IMR-90 (cell line): ENCODE measurements at regions not wholly inside any gene's neighbourhood (a gene's known extent, or its start where the extent isn't known, plus 50 kb on each side); places are given as distances from the start of the nearest gene placed in this dataset.
A peak's percentile ranks its signal among the peaks of the same experiment; 100 is the strongest.

Experiments
- ATAC-seq: fragments of 200-7000 bp; cut with Tn5 transposase; 2 replicates; pipeline ENCODE4 v1.9.1; 2020; ENCODE audit warnings: low read depth, mild to moderate bottlenecking, moderate library complexity
- BruUV-seq: library from RNA; stranded (reverse); fragments of 400-500 nt; replicated peaks from 2 replicates; lab custom pipeline; 2021; lab: Mats Ljungman, UMichigan
- CTCF ChIA-PET: fragments of 300-600 bp; formaldehyde crosslinking; extraction: SDS; loops from one replicate; lab custom pipeline; 2021; ENCODE audit warnings: antibody characterized with exemption; lab: Yijun Ruan, JAX
- POLR2A ChIA-PET: fragments of 300-600 bp; sonication (Branson Sonifier 250); formaldehyde crosslinking; loops from one replicate; lab custom pipeline; 2022; ENCODE audit warnings: antibody characterized with exemption; ENCODE audit not compliant: unreplicated experiment; lab: Charles Lee
- DNase-seq: peaks from one replicate; pipeline ENCODE4 v3.0.0; 2013
- H2AFZ ChIP-seq: replicated peaks from 2 replicates; pipeline ENCODE3; 2013; ENCODE audit warnings: low read length, mild to moderate bottlenecking; ENCODE audit not compliant: poor library complexity
- H2AK5ac ChIP-seq: 2 replicates; pipeline ENCODE4 v1.6.1; 2013; ENCODE audit warnings: low read depth, low read length, inconsistent platforms
- H2AK9ac ChIP-seq: replicated peaks from 2 replicates; pipeline ENCODE3; 2013; ENCODE audit warnings: mild to moderate bottlenecking, low read depth, low read length, moderate library complexity; ENCODE audit not compliant: poor library complexity
- H2BK120ac ChIP-seq: 2 replicates; pipeline ENCODE4 v1.6.1; 2013; ENCODE audit warnings: low read depth, low read length, inconsistent platforms
- H2BK15ac ChIP-seq: 3 replicates; pipeline ENCODE4 v1.6.1; 2013; ENCODE audit warnings: low read depth, low read length, inconsistent platforms
- H2BK20ac ChIP-seq: 2 replicates; pipeline ENCODE4 v1.6.1; 2013; ENCODE audit warnings: low read depth, mild to moderate bottlenecking, inconsistent platforms, low read length, moderate library complexity
- H2BK5ac ChIP-seq: 2 replicates; pipeline ENCODE4 v1.6.1; 2013; ENCODE audit warnings: mild to moderate bottlenecking, low read depth, low read length, inconsistent platforms; ENCODE audit not compliant: poor library complexity, severe bottlenecking
- H3K14ac ChIP-seq: replicated peaks from 2 replicates; pipeline ENCODE4 v1.6.1; 2013; ENCODE audit warnings: low read depth, low read length, inconsistent platforms
- H3K18ac ChIP-seq: 2 replicates; pipeline ENCODE4 v1.6.1; 2013; ENCODE audit warnings: low read depth, low read length, control low read depth
- H3K23ac ChIP-seq: 2 replicates; pipeline ENCODE4 v1.6.1; 2013; ENCODE audit warnings: low read depth, low read length, inconsistent platforms
- H3K27ac ChIP-seq: 2 replicates; pipeline ENCODE4 v1.5.1; 2013; ENCODE audit warnings: mild to moderate bottlenecking, control low read depth, low read length; ENCODE audit not compliant: insufficient read depth
- H3K27me3 ChIP-seq: 2 replicates; pipeline ENCODE4 v1.6.1; 2013; ENCODE audit warnings: low read length; ENCODE audit not compliant: control insufficient read depth, insufficient read depth
- H3K36me3 ChIP-seq: 2 replicates; pipeline ENCODE4 v1.6.1; 2013; ENCODE audit warnings: low read length, mixed read lengths; ENCODE audit not compliant: control insufficient read depth, insufficient read depth
- H3K4ac ChIP-seq: 2 replicates; pipeline ENCODE4 v1.6.1; 2013; ENCODE audit warnings: low read depth, low read length, inconsistent platforms
- H3K4me1 ChIP-seq: 2 replicates; pipeline ENCODE4 v1.6.1; 2013; ENCODE audit warnings: low read length, mixed read lengths; ENCODE audit not compliant: control insufficient read depth, insufficient read depth
- H3K4me2 ChIP-seq: 2 replicates; pipeline ENCODE4 v1.6.1; 2013; ENCODE audit warnings: low read depth, mild to moderate bottlenecking, control low read depth, low read length, moderate library complexity
- H3K4me3 ChIP-seq: 2 replicates; pipeline ENCODE4 v1.5.1; 2013; ENCODE audit warnings: low read depth, mild to moderate bottlenecking, control low read depth, low read length, moderate library complexity; ENCODE audit not compliant: insufficient read depth
- H3K56ac ChIP-seq: 2 replicates; pipeline ENCODE4 v1.6.1; 2013; ENCODE audit warnings: low read length, inconsistent platforms; ENCODE audit not compliant: insufficient read depth; ENCODE audit errors: extremely low read depth
- H3K79me1 ChIP-seq, 2 experiments: 2 replicates each; pipeline ENCODE4 v1.6.1; 2013; ENCODE audit warnings: low read length in 2 of 2, inconsistent platforms in 1 of 2, low read depth in 1 of 2
- H3K9ac ChIP-seq: 2 replicates; pipeline ENCODE4 v1.6.1; 2013; ENCODE audit warnings: low read depth, low read length, control low read depth
- H3K9me1 ChIP-seq: 2 replicates; pipeline ENCODE4 v1.6.1; 2013; ENCODE audit warnings: low read length, inconsistent platforms; ENCODE audit not compliant: insufficient read depth
- H3K9me3 ChIP-seq: 2 replicates; pipeline ENCODE4 v1.6.1; 2013; ENCODE audit warnings: low read length; ENCODE audit not compliant: control insufficient read depth, insufficient read depth
- H4K20me1 ChIP-seq: 2 replicates; pipeline ENCODE4 v1.6.1; 2013; ENCODE audit warnings: low read length, inconsistent platforms; ENCODE audit not compliant: insufficient read depth
- H4K5ac ChIP-seq: 2 replicates; pipeline ENCODE4 v1.6.1; 2013; ENCODE audit warnings: mild to moderate bottlenecking, low read depth, low read length, control low read depth
- H4K8ac ChIP-seq, 2 experiments: 2 replicates each; pipeline ENCODE4 v1.6.1; 2013; ENCODE audit warnings: low read depth in 2 of 2, low read length in 2 of 2, control low read depth in 1 of 2, inconsistent platforms in 1 of 2
- H4K91ac ChIP-seq: 2 replicates; pipeline ENCODE4 v1.6.1; 2013; ENCODE audit warnings: low read depth, low read length, inconsistent platforms; ENCODE audit not compliant: insufficient read depth
- BHLHE40 ChIP-seq: fragments of 150-350 bp; IDR thresholded peaks from 2 replicates; pipeline ENCODE4 v1.6.1; 2016; ENCODE audit warnings: mild to moderate bottlenecking, low read depth, low read length
- CEBPB ChIP-seq: IDR thresholded peaks from 2 replicates; pipeline ENCODE4 v1.6.1; 2012; ENCODE audit warnings: low read depth, low read length, improper control_type of control experiment
- CHD1 ChIP-seq: IDR thresholded peaks from 2 replicates; pipeline ENCODE4 v1.6.1; 2012; ENCODE audit warnings: low read depth, low read length, improper control_type of control experiment
- CTCF ChIP-seq: conservative IDR thresholded peaks from 2 replicates; pipeline ENCODE4 v1.5.1; 2012; ENCODE audit warnings: mild to moderate bottlenecking, low read depth, low read length, improper control_type of control experiment
- FOS ChIP-seq: fragments of 150-350 bp; IDR thresholded peaks from 2 replicates; pipeline ENCODE4 v1.6.1; 2016; ENCODE audit warnings: low read depth, low read length
- MAFK ChIP-seq: IDR thresholded peaks from 2 replicates; pipeline ENCODE4 v1.6.1; 2012; ENCODE audit warnings: low read depth, low read length, improper control_type of control experiment
- NFE2L2 ChIP-seq: fragments of 150-350 bp; IDR thresholded peaks from 2 replicates; pipeline ENCODE4 v1.6.1; 2016; ENCODE audit warnings: low read depth, mild to moderate bottlenecking, low read length
- POLR2A ChIP-seq: IDR thresholded peaks from 2 replicates; pipeline ENCODE4 v1.6.1; 2012; ENCODE audit warnings: mild to moderate bottlenecking, low read depth, low read length
- RAD21 ChIP-seq: IDR thresholded peaks from 2 replicates; pipeline ENCODE4 v1.6.1; 2012; ENCODE audit warnings: low read length, improper control_type of control experiment
- RCOR1 ChIP-seq: IDR thresholded peaks from 2 replicates; pipeline ENCODE4 v1.6.1; 2012; ENCODE audit warnings: mild to moderate bottlenecking, low read length, improper control_type of control experiment; ENCODE audit not compliant: insufficient replicate concordance
- RFX5 ChIP-seq: IDR thresholded peaks from 2 replicates; pipeline ENCODE4 v1.8.0; 2012; ENCODE audit warnings: low read depth, mild to moderate bottlenecking, low read length, moderate library complexity
- SMC3 ChIP-seq: fragments of 150-350 bp; IDR thresholded peaks from 2 replicates; pipeline ENCODE4 v1.6.1; 2016; ENCODE audit warnings: low read depth, mild to moderate bottlenecking, antibody characterized with exemption, low read length, moderate library complexity
- WGBS, 2 experiments: methylation state at CpG; one replicate each; pipeline versions ENCODE4 v1.1.5 to v1.1.7; 2013; ENCODE audit warnings: missing lambda C conversion rate in 2 of 2; ENCODE audit not compliant: insufficient read length in 1 of 2; ENCODE audit errors: extremely low coverage in 2 of 2; 5-methylcytosine and 5-hydroxymethylcytosine counted together
- dilution Hi-C: fragments of 300-500 bp; cut with HindIII; formaldehyde crosslinking; loops from one replicate; pipeline ENCODE4 v1.14.3; 2018; ENCODE audit warnings: low sequenced_read_pairs; ENCODE audit not compliant: unreplicated experiment
- in situ Hi-C: fragments of 300-500 bp; cut with MboI; formaldehyde crosslinking; loops from 3 replicates; pipeline ENCODE4 v1.14.3; 2019; ENCODE audit warnings: low sequenced_read_pairs, inconsistent platforms, mixed read lengths
- intact Hi-C: fragments of 100-400 bp; cut with micrococcal nuclease; formaldehyde crosslinking; loops from 2 replicates; pipeline ENCODE4 v1.10.0; 2022
- TF ChIP-seq, protein P1 (sequence below): fragments of 150-350 bp; IDR thresholded peaks from 2 replicates; pipeline ENCODE4 v1.6.1; 2017; ENCODE audit warnings: mild to moderate bottlenecking, antibody characterized with exemption, low read length, low read depth

- CTCF ChIA-PET = no interaction called here
- ATAC-seq = peak; percentile 87
- Histone ChIP-seq H3K4me3 (no peak overlapping the region), H2BK5ac (peak overlapping the region; percentile 28), H3K79me1 (no peaks in the 10 kb centered on the region), H2AK5ac (no peak overlapping the region), H3K56ac (peak overlapping the region; percentile 13; the same call in 1 of the 2 replicates), H2BK15ac (peak overlapping the region; percentile 94; the same call in 1 of the 3 replicates), H2BK20ac (peak overlapping the region; percentile 91), H3K9me3 (no peaks in the 10 kb centered on the region), H4K20me1 (no peaks in the 10 kb centered on the region), H4K91ac (peak overlapping the region; percentile 21; the same call in 1 of the 2 replicates), H2BK120ac (peak overlapping the region; percentile 83), H3K14ac (0 out of 2 replicates have a peak overlapping the region, but pooled peaks have one; percentile 11), H3K4ac (peak overlapping the region; percentile 54; the same call in 1 of the 2 replicates), H4K8ac (peak overlapping the region; percentile 29 to 69; a peak in 3 of 4 replicates), H3K4me2 (peak overlapping the region; percentile 58), H3K9me1 (no peaks in the 10 kb centered on the region), H3K18ac (peak overlapping the region; percentile 76; the same call in 1 of the 2 replicates), H3K36me3 (no peaks in the 10 kb centered on the region), H2AK9ac (no peak overlapping the region), H2AFZ (peak overlapping the region; percentile 77), H3K23ac (no peak overlapping the region), H3K9ac (no peak overlapping the region), H3K27me3 (no peaks in the 10 kb centered on the region), H3K4me1 (peaks cover 6% of the 10 kb centered on the region; the same call in 1 of the 2 replicates), H4K5ac (no peak overlapping the region), H3K27ac (peak overlapping the region; percentile 17; the same call in 1 of the 2 replicates)
- no TSS peak for BruUV-seq
- TF ChIP-seq SMC3 (no peak), RAD21 (no peak), RFX5 (no peak), POLR2A (no peak), CHD1 (no peak), FOS (no peak), MAFK (no peak), CEBPB (no peak), CTCF (no peak), NFE2L2 (no peak), BHLHE40 (no peak), RCOR1 (no peak)
- TF ChIP-seq, protein P1, sequence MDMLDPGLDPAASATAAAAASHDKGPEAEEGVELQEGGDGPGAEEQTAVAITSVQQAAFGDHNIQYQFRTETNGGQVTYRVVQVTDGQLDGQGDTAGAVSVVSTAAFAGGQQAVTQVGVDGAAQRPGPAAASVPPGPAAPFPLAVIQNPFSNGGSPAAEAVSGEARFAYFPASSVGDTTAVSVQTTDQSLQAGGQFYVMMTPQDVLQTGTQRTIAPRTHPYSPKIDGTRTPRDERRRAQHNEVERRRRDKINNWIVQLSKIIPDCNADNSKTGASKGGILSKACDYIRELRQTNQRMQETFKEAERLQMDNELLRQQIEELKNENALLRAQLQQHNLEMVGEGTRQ = no peak
- in situ Hi-C loops (loop anchor here (25.0 kb wide), 1 partner anchor 490 kb away; the partner anchor contains the start of gene ELAC2), intact Hi-C loops (no loop called here), dilution Hi-C loops (no loop called here)
- peak; percentile 69 for DNase-seq
- POLR2A ChIA-PET = interaction anchor here (0.6 kb wide), 1 partner anchor 26 kb away, joined by 3 read pairs; no protein-coding TSS in a partner anchor
- WGBS, 2 experiments = 0% methylated on average over 4 of the region's 6 CpGs; no CpG with 5 or more reads in 1 of the 2 experiments
These were observed 142.9 kb upstream of the MYOCD start for GRCh38 chr17:12522743-12523183.
